DOHH2 (cell line): ENCODE measurements at regions not wholly inside any gene's neighbourhood (a gene's known extent, or its start where the extent isn't known, plus 50 kb on each side); places are given as distances from the start of the nearest gene placed in this dataset.

Experiments used
- H3F3A ChIP-seq: fragments of 200-600 bp; sonication (generic), shearing (Covaris generic); 2 replicates; pipeline ENCODE4 v1.6.0; 2016; ENCODE audit warnings: antibody characterized with exemption, mild to moderate bottlenecking; ENCODE audit not compliant: control insufficient read depth, insufficient read depth
- H3K27ac ChIP-seq: fragments of 200-600 bp; sonication (generic); 2 replicates; pipeline ENCODE4 v1.5.1; 2014; ENCODE audit warnings: low read depth, mild to moderate bottlenecking, low read length, moderate library complexity
- H3K27me3 ChIP-seq: fragments of 200-600 bp; sonication (generic); 2 replicates; pipeline ENCODE4 v1.6.1; 2014; ENCODE audit warnings: mild to moderate bottlenecking, low read length, mixed read lengths; ENCODE audit not compliant: control insufficient read depth
- H3K36me3 ChIP-seq: fragments of 200-600 bp; sonication (generic); 2 replicates; pipeline ENCODE4 v1.6.1; 2014; ENCODE audit warnings: mild to moderate bottlenecking, low read length, moderate library complexity, mixed read lengths; ENCODE audit not compliant: control insufficient read depth
- H3K4me1 ChIP-seq: fragments of 200-600 bp; sonication (generic); 2 replicates; pipeline ENCODE4 v1.6.1; 2014; ENCODE audit warnings: mild to moderate bottlenecking, low read length, mixed read lengths; ENCODE audit not compliant: control insufficient read depth
- H3K4me2 ChIP-seq: fragments of 200-600 bp; sonication (generic); 2 replicates; pipeline ENCODE4 v1.6.0; 2014; ENCODE audit warnings: mild to moderate bottlenecking, low read length, moderate library complexity
- H3K4me3 ChIP-seq: fragments of 200-600 bp; sonication (generic); 2 replicates; pipeline ENCODE4 v1.5.1; 2014; ENCODE audit warnings: mild to moderate bottlenecking, low read length, mixed read lengths
- H3K79me2 ChIP-seq: fragments of 200-600 bp; sonication (generic); 2 replicates; pipeline ENCODE4 v1.6.1; 2014; ENCODE audit warnings: mild to moderate bottlenecking, low read length, mixed read lengths; ENCODE audit not compliant: control insufficient read depth
- H3K9me2 ChIP-seq: fragments of 200-600 bp; sonication (generic); replicated peaks from 2 replicates; pipeline ENCODE4 v1.6.1; 2014; ENCODE audit warnings: mild to moderate bottlenecking, low read length, mixed read lengths; ENCODE audit not compliant: control insufficient read depth
- H3K9me3 ChIP-seq: fragments of 200-600 bp; sonication (generic); 2 replicates; pipeline ENCODE4 v1.6.1; 2014; ENCODE audit warnings: antibody characterized with exemption, low read length, mixed read lengths; ENCODE audit not compliant: control insufficient read depth, insufficient read depth
- H4K20me1 ChIP-seq: fragments of 200-600 bp; sonication (generic); 2 replicates; pipeline ENCODE4 v1.6.0; 2014; ENCODE audit warnings: low read depth, mild to moderate bottlenecking, antibody characterized with exemption, low read length, moderate library complexity; ENCODE audit not compliant: control insufficient read depth, insufficient read depth
- CTCF ChIP-seq: fragments of 200-600 bp; sonication (generic); IDR thresholded peaks from one replicate; pipeline ENCODE4 v1.5.1; 2014; ENCODE audit warnings: antibody characterized with exemption, mild to moderate bottlenecking, low read depth, low read length; ENCODE audit not compliant: poor library complexity, severe bottlenecking
- EZH2phosphoT487 ChIP-seq: fragments of 200-600 bp; sonication (generic); IDR thresholded peaks from 2 replicates; pipeline ENCODE4 v1.6.1; 2017; ENCODE audit warnings: borderline replicate concordance, mild to moderate bottlenecking, antibody characterized with exemption, low read length, moderate library complexity, mixed read lengths

DNA sequence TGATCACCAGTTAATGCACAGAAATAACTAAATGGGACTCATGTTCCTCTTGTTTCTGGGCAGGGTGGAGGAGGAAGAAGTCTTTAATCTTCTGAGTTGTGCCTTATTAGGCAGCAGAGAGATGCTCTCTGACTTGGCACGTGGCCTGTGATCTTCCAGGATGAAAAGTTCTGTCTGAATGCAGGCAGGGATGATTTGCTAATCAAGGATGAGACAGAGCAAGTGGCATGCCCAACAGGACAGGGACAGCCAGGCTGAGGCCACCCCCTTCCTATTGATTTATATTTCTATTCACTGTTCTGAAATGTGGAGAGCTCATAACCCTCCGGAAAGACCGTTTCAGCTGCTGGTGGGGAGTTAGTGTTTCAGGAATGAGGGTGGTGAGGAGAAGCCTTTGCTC, 477.8 kb upstream of the CAMK1G start:
- TF ChIP-seq EZH2phosphoT487 (no peak), CTCF (no peak)
- Histone ChIP-seq H3K9me2 (no peaks in the 10 kb centered on the region), H3K9me3 (no peaks in the 10 kb centered on the region), H3K79me2 (no peaks in the 10 kb centered on the region), H3K27me3 (no peaks in the 10 kb centered on the region), H3K27ac (no peak overlapping the region), H3K4me2 (no peak overlapping the region), H4K20me1 (no peaks in the 10 kb centered on the region), H3K36me3 (no peaks in the 10 kb centered on the region), H3K4me1 (no peaks in the 10 kb centered on the region), H3K4me3 (no peak overlapping the region), H3F3A (no peaks in the 10 kb centered on the region)

DNA sequence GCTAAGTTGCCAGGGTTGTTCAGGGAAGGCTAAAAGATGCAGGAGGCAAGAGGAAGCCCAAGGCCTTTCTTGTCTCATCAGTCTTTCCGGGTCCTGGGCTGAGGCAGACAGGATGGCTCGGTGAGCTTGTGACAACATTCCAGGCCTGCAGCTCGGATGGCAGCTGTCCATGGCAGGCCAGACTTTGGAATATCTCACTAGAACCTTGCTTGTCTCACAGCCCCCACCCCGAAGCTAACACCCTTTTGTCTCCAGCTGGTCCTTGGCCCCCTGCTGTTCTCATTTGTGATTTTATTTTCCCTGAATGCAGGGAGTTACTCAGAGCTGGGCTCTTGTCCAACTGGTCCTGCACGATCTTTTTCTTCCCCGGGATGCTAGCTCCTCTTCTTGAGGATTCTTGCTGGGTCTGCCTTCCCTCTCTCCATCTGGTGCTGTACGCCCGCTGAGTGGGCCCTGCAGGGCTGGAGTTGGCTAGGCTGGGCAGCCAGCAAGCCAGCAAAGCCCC, 477.2 kb upstream of the CAMK1G start:
- no peaks in the 10 kb centered on the region for H3K27me3 ChIP-seq
- H3K4me2 ChIP-seq: no peak overlapping the region
- no peaks in the 10 kb centered on the region for H3K79me2 ChIP-seq
- no peaks in the 10 kb centered on the region for H3K4me1 ChIP-seq
- H4K20me1 ChIP-seq: no peaks in the 10 kb centered on the region
- no peaks in the 10 kb centered on the region for H3F3A ChIP-seq
- H3K36me3 ChIP-seq: no peaks in the 10 kb centered on the region
- H3K27ac ChIP-seq: no peak overlapping the region
- no peak for TF ChIP-seq EZH2phosphoT487
- no peak for TF ChIP-seq CTCF
- H3K9me2 ChIP-seq: no peaks in the 10 kb centered on the region
- H3K4me3 ChIP-seq: no peak overlapping the region
- H3K9me3 ChIP-seq: no peaks in the 10 kb centered on the region

DNA sequence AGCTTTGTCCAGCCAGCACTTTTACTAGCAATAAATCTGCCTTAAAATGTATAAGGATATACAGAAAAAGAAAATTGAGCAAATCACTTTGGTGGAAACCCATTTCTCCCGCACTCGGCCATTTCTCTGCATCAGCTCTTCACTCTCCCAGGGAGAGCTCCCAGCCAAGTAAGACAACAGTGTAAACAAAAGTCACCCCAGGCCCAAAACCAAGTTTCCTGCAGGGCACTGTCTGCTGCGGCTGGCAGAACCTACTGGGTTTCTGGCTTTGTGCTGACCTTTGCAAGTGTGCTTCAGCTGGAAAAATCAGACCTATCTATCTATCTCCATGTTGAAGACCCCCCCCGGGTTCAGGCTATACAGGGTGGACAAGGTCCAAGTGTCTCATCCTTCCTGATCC, 476.7 kb upstream of the CAMK1G start:
- H3K9me2 ChIP-seq: no peaks in the 10 kb centered on the region
- no peaks in the 10 kb centered on the region for H3K27me3 ChIP-seq
- H3K79me2 ChIP-seq: no peaks in the 10 kb centered on the region
- no peaks in the 10 kb centered on the region for H4K20me1 ChIP-seq
- H3K4me3 ChIP-seq: no peak overlapping the region
- no peaks in the 10 kb centered on the region for H3F3A ChIP-seq
- TF ChIP-seq EZH2phosphoT487: no peak
- no peak for TF ChIP-seq CTCF
- no peaks in the 10 kb centered on the region for H3K4me1 ChIP-seq
- no peaks in the 10 kb centered on the region for H3K36me3 ChIP-seq
- no peak overlapping the region for H3K4me2 ChIP-seq
- H3K9me3 ChIP-seq: no peaks in the 10 kb centered on the region
- H3K27ac ChIP-seq: no peak overlapping the region

- Histone ChIP-seq H3K27ac (no peak overlapping the region), H3F3A (no peaks in the 10 kb centered on the region), H4K20me1 (no peaks in the 10 kb centered on the region)
These were observed 476.0 kb upstream of the CAMK1G start for GRCh38 chr1:209107535-209107934.

More at GRCh38 chr1:209107535-209107934, 476.0 kb upstream of the CAMK1G start:
- no peaks in the 10 kb centered on the region for H3K4me1 ChIP-seq
- H3K4me2 ChIP-seq: no peak overlapping the region
- H3K9me3 ChIP-seq: no peaks in the 10 kb centered on the region
- H3K27me3 ChIP-seq: no peaks in the 10 kb centered on the region
- H3K36me3 ChIP-seq: no peaks in the 10 kb centered on the region
- no peak overlapping the region for H3K4me3 ChIP-seq
- no peaks in the 10 kb centered on the region for H3K79me2 ChIP-seq
- no peaks in the 10 kb centered on the region for H3K9me2 ChIP-seq
- TF ChIP-seq EZH2phosphoT487: no peak
- no peak for TF ChIP-seq CTCF
